ENCODE measurements at regions not wholly inside any gene's neighbourhood (a gene's known extent, or its start where the extent isn't known, plus 50 kb on each side); places are given as distances from the start of the nearest gene placed in this dataset.

DNA sequence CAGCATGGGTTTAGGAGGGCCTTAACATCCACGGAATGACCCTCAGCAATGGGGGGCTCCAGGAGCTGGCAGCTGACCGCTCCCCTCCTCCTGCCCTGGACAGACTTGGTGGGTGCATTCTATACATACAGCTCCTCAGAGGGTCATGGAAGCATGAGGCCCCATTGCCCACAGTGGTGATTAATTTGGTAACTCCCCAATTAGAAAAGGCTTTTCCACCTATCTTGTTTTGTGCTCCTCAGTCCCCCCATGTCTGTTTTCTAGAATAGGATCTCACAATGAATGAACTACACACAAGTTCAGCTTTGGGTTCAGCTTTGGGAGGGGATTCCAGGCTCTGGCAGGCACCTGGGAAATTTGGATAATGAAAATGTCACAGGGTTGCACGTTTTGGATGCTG lies 707.8 kb downstream of the UQCRFS1 start:
- DNase-seq (no peak), ATAC-seq (no peak)
- intact Hi-C loops (cut with DNase I): no loop called here

DNA sequence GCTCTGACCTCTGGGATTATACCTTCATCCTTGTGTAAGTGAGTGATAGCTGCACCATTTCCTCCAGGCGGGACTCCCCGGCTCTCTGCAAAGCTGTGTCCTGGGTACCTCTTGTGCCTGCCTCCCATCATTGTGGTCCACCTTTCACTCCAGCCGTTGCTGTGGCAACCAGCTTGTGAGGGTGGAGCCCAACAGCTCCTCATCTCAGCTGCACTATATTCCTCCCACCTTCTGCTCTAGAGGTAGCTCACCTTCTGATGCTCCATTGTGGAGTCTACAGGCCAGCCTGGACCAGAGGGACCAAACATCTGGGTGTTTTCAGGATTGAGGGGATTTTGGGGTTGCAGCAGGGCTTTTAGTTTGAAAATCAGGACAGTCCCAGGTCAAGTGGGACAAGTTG lies 708.2 kb downstream of the UQCRFS1 start:
- TF ChIP-seq, protein P1, sequence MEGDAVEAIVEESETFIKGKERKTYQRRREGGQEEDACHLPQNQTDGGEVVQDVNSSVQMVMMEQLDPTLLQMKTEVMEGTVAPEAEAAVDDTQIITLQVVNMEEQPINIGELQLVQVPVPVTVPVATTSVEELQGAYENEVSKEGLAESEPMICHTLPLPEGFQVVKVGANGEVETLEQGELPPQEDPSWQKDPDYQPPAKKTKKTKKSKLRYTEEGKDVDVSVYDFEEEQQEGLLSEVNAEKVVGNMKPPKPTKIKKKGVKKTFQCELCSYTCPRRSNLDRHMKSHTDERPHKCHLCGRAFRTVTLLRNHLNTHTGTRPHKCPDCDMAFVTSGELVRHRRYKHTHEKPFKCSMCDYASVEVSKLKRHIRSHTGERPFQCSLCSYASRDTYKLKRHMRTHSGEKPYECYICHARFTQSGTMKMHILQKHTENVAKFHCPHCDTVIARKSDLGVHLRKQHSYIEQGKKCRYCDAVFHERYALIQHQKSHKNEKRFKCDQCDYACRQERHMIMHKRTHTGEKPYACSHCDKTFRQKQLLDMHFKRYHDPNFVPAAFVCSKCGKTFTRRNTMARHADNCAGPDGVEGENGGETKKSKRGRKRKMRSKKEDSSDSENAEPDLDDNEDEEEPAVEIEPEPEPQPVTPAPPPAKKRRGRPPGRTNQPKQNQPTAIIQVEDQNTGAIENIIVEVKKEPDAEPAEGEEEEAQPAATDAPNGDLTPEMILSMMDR (IDR thresholded peaks at IDR 0.05): no peak
- Histone ChIP-seq H3K4me3 (no peak overlapping the region), H3K4me1 (peaks cover 7% of the 10 kb centered on the region), H3K9me3 (no peaks in the 10 kb centered on the region), H3K36me3 (no peaks in the 10 kb centered on the region), H3K27me3 (no peaks in the 10 kb centered on the region), H3K27ac (no peak overlapping the region)
- ATAC-seq (no peak), DNase-seq (no peak)
- intact Hi-C loops (cut with DNase I): no loop called here

More for the DNA sequence above, 707.8 kb downstream of the UQCRFS1 start:
- Histone ChIP-seq H3K36me3 (no peaks in the 10 kb centered on the region), H3K4me3 (no peak overlapping the region), H3K27ac (no peak overlapping the region), H3K27me3 (no peaks in the 10 kb centered on the region), H3K9me3 (no peaks in the 10 kb centered on the region), H3K4me1 (peaks cover 3% of the 10 kb centered on the region)
- TF ChIP-seq, protein P1 (IDR thresholded peaks at IDR 0.05): no peak

DNA sequence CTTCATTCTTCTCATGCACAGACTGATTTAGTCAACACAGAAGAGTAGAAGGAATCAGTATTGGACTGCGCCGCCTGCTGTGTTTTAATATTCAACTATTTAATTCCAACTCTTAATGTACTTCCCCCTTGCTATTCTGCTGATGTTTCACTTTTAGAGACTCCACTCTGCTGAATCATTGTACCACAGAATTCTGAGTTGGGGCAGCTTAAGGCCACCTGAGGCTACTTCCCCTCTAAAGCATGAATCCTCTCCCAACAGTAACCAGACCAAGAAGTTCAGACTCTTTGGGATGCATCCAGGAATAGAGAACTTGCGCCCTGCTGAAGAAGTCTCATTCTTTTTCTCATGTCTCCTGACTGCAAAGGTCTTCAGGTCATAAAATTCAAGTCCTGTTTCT lies 708.8 kb downstream of the UQCRFS1 start:
- intact Hi-C loops (cut with DNase I): no loop called here
- H3K27ac ChIP-seq: no peak overlapping the region
- H3K4me1 ChIP-seq: peaks cover 8% of the 10 kb centered on the region
- H3K9me3 ChIP-seq: no peaks in the 10 kb centered on the region
- TF ChIP-seq, protein P1 (IDR thresholded peaks at IDR 0.05): no peak
- ATAC-seq (peak; percentile 9), DNase-seq (no peak)
- H3K4me3 ChIP-seq: no peak overlapping the region
- H3K27me3 ChIP-seq: no peaks in the 10 kb centered on the region
- H3K36me3 ChIP-seq: no peaks in the 10 kb centered on the region

DNA sequence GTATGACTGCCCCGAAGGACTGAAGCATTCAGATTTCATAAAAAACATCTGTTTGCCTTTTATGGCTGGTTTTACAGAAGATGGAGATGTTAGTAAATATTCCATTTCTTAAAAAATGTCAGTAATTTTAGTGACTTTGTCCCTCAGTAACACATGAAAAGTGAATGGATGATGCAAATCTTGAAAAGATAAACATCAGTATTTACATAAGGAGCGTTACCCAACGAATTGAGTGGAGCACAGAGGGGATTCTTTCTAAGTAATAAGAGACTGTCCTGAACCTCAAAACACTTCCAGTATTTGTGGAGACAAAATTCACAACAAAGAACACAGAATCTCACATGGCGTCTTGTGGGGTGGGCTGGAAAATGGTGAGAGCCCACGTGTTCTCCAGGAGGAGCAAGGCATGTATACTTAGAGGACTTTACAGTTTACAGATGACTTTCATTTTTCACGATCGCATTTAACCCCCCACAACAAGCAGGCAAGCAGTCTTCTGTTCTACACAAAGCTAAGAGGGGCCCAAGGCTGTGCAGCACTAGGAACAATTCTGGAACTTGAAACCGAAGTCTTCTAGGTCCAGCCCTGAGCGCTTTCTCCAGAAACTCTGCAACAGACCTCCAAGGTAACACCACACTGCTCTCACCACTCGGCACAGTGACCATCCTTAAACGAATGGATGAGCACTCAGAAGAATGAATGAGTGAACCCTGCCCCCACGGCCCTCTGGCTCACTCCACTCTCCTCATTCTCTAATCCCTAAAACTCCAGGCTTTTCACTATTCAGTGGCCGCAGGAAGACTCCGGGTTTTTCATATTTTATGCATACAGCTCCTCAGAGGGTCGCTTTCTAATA lies 709.8 kb downstream of the UQCRFS1 start:
- no peak for ATAC-seq

DNA sequence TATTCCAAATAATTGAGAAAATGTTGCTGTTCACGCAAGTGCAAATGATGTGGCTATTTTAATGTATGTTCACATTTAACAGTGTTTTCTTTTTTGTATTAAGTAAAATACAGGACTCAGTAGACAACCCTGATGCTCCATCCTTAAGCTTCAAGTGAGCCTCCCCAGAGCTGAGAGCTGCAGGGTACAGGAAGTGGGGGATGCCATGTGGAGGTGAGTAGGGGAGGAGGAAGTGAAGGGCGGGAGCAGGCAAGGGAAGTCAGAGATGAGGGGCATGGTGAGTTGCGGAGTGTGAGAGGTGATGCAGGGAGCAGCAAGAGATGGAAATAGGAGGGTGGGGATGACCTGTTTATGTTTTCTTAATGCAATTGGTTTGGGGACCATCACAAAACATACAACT lies 711.0 kb downstream of the UQCRFS1 start:
- intact Hi-C loops (cut with DNase I): no loop called here
- Histone ChIP-seq H3K36me3 (no peaks in the 10 kb centered on the region), H3K27me3 (no peaks in the 10 kb centered on the region), H3K9me3 (no peaks in the 10 kb centered on the region), H3K27ac (no peak overlapping the region), H3K4me3 (no peak overlapping the region), H3K4me1 (peaks cover 8% of the 10 kb centered on the region)
- DNase-seq (no peak), ATAC-seq (no peak)
- TF ChIP-seq, protein P1 (IDR thresholded peaks at IDR 0.05): no peak

More for the DNA sequence above, 709.8 kb downstream of the UQCRFS1 start:
- Histone ChIP-seq H3K4me1 (peaks cover 8% of the 10 kb centered on the region), H3K27ac (no peak overlapping the region), H3K36me3 (no peaks in the 10 kb centered on the region), H3K27me3 (no peaks in the 10 kb centered on the region), H3K4me3 (no peak overlapping the region), H3K9me3 (no peaks in the 10 kb centered on the region)
- intact Hi-C loops (cut with DNase I): no loop called here
- TF ChIP-seq, protein P1 (IDR thresholded peaks at IDR 0.05): no peak
- DNase-seq: no peak

Data from upper lobe of right lung (tissue), 1 donor.